Vagina (tissue), 2 donors: ENCODE measurements at regions not wholly inside any gene's neighbourhood (a gene's known extent, or its start where the extent isn't known, plus 50 kb on each side); places are given as distances from the start of the nearest gene placed in this dataset.

ENCODE experiments used
- POLR2A ChIP-seq, 2 donors: fragments of 450-650 bp; IDR thresholded peaks; one replicate each; pipeline ENCODE4 v1.6.1; 2017; ENCODE audit warnings: antibody characterized with exemption in 2 of 2, mild to moderate bottlenecking in 2 of 2, moderate library complexity in 2 of 2
- POLR2AphosphoS5 ChIP-seq, 2 donors: sonication (generic); formaldehyde crosslinking; IDR thresholded peaks; one replicate each; pipeline ENCODE4 v1.9.0; 2017; ENCODE audit warnings: antibody characterized with exemption in 2 of 2, mild to moderate bottlenecking in 2 of 2, low read depth in 1 of 2; ENCODE audit not compliant: insufficient read depth in 1 of 2
- TF ChIP-seq, protein P1 (sequence below), 3 experiments: fragments of 450-650 bp in 2 of 3; fragments of 200-600 bp in 1 of 3; sonication (generic) in 1 of 3; IDR thresholded peaks; one replicate each; pipeline ENCODE4 v1.5.1; 2017 to 2019; ENCODE audit warnings: antibody characterized with exemption in 3 of 3, mild to moderate bottlenecking in 2 of 3, moderate library complexity in 2 of 3

DNA sequence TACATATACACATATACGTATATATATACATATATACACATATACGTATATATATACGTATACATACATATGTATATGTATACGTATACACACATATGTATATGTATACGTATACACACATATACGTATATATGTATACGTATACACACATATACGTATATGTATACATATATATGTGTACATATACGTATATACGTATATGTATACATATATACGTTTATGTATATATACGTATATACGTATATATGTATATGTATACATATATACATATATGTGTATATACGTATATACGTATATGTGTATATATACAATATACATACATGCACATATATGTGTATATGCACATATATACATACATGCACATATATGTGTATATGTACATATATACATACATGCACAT, 396.2 kb upstream of the DUSP10 start:
- TF ChIP-seq POLR2A (IDR thresholded peaks at IDR 0.05), result no peak
- TF ChIP-seq, protein P1, sequence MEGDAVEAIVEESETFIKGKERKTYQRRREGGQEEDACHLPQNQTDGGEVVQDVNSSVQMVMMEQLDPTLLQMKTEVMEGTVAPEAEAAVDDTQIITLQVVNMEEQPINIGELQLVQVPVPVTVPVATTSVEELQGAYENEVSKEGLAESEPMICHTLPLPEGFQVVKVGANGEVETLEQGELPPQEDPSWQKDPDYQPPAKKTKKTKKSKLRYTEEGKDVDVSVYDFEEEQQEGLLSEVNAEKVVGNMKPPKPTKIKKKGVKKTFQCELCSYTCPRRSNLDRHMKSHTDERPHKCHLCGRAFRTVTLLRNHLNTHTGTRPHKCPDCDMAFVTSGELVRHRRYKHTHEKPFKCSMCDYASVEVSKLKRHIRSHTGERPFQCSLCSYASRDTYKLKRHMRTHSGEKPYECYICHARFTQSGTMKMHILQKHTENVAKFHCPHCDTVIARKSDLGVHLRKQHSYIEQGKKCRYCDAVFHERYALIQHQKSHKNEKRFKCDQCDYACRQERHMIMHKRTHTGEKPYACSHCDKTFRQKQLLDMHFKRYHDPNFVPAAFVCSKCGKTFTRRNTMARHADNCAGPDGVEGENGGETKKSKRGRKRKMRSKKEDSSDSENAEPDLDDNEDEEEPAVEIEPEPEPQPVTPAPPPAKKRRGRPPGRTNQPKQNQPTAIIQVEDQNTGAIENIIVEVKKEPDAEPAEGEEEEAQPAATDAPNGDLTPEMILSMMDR (IDR thresholded peaks at IDR 0.05), result no peak
- TF ChIP-seq POLR2AphosphoS5 (IDR thresholded peaks at IDR 0.05; ENCODE audit: insufficient read depth in 1 of 2, low read depth in 1 of 2), result no peak
